Fibroblast of lung (primary cell): ENCODE measurements at regions not wholly inside any gene's neighbourhood (a gene's known extent, or its start where the extent isn't known, plus 50 kb on each side); places are given as distances from the start of the nearest gene placed in this dataset.

ENCODE experiments used
- EZH2 ChIP-seq: IDR thresholded peaks from 2 replicates; pipeline ENCODE4 v1.5.1; 2012; ENCODE audit warnings: low read length, control low read depth, mild to moderate bottlenecking; ENCODE audit errors: missing control alignments
- TF ChIP-seq, protein P1 (sequence below), 2 donors: IDR thresholded peaks in 1 of 2; conservative IDR thresholded peaks in 1 of 2; 1 replicate in 1 of 2; 2 replicates in 1 of 2; pipeline ENCODE4 v1.5.1; 2011 to 2012; ENCODE audit warnings: low read length in 2 of 2, control low read depth in 1 of 2, inconsistent platforms in 1 of 2, low read depth in 1 of 2, mild to moderate bottlenecking in 1 of 2

DNA sequence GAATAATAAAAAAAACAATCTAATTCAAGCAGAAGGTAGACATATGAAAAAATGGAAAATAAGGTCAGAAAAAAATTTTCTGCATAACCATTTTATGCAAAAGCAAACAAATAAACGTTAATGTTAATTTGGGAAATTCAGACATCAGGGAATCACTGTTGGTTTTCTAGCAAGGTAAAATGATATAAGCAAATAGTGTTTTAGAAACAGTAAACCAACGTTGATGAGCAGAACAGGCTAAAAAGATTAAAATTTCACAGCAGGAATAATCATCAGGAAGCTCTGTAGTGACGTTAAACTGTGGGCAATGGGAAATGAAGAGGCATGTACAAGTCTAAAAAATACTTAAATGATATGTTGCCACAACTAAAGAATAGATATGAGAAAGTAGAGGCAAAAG is 54.5 kb upstream of the HMGCLL1 start:
- TF ChIP-seq EZH2 = no peak
- TF ChIP-seq, protein P1, sequence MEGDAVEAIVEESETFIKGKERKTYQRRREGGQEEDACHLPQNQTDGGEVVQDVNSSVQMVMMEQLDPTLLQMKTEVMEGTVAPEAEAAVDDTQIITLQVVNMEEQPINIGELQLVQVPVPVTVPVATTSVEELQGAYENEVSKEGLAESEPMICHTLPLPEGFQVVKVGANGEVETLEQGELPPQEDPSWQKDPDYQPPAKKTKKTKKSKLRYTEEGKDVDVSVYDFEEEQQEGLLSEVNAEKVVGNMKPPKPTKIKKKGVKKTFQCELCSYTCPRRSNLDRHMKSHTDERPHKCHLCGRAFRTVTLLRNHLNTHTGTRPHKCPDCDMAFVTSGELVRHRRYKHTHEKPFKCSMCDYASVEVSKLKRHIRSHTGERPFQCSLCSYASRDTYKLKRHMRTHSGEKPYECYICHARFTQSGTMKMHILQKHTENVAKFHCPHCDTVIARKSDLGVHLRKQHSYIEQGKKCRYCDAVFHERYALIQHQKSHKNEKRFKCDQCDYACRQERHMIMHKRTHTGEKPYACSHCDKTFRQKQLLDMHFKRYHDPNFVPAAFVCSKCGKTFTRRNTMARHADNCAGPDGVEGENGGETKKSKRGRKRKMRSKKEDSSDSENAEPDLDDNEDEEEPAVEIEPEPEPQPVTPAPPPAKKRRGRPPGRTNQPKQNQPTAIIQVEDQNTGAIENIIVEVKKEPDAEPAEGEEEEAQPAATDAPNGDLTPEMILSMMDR (conservative IDR thresholded peaks at IDR 0.05 in 1 of 2, IDR thresholded peaks at IDR 0.05 in 1 of 2; ENCODE audit: low read depth in 1 of 2, low read length in 2 of 2) = no peak
